ENCODE measurements at regions not wholly inside any gene's neighbourhood (a gene's known extent, or its start where the extent isn't known, plus 50 kb on each side); places are given as distances from the start of the nearest gene placed in this dataset.

DNA sequence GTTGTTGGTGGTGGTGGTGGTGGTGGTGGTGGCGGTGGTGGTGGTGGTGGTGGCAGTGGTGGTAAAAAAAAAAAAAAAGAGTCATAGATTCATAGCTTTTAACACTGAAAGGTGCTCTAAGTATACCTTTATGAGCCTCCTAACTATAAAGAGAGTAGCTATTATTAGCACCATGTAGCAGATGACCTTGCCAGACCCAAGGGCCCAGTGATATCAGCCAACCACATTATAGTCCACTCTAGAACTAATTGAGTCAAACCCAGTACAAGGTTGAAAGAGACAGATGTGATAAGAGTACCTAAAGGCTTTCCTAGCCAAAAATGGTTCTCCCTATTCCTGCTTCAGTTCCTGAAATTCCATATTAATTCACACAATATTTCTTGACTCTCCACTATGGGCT, 245.3 kb downstream of the HACE1 start:
- H3K4me3 ChIP-seq = no peak overlapping the region
- H3K4me1 ChIP-seq = peaks cover 11% of the 10 kb centered on the region
- TF ChIP-seq, protein P1, sequence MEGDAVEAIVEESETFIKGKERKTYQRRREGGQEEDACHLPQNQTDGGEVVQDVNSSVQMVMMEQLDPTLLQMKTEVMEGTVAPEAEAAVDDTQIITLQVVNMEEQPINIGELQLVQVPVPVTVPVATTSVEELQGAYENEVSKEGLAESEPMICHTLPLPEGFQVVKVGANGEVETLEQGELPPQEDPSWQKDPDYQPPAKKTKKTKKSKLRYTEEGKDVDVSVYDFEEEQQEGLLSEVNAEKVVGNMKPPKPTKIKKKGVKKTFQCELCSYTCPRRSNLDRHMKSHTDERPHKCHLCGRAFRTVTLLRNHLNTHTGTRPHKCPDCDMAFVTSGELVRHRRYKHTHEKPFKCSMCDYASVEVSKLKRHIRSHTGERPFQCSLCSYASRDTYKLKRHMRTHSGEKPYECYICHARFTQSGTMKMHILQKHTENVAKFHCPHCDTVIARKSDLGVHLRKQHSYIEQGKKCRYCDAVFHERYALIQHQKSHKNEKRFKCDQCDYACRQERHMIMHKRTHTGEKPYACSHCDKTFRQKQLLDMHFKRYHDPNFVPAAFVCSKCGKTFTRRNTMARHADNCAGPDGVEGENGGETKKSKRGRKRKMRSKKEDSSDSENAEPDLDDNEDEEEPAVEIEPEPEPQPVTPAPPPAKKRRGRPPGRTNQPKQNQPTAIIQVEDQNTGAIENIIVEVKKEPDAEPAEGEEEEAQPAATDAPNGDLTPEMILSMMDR (IDR thresholded peaks at IDR 0.05; ENCODE audit: borderline replicate concordance) = no peak
- DNase-seq = no peak
- no peak overlapping the region for H3K27ac ChIP-seq (replicated peaks)
- H3K36me3 ChIP-seq = no peaks in the 10 kb centered on the region
- H3K27me3 ChIP-seq (ENCODE audit: low read depth) = no peaks in the 10 kb centered on the region
- no peaks in the 10 kb centered on the region for H3K9me3 ChIP-seq (replicated peaks)
- intact Hi-C loops (cut with micrococcal nuclease) = no loop called here

DNA sequence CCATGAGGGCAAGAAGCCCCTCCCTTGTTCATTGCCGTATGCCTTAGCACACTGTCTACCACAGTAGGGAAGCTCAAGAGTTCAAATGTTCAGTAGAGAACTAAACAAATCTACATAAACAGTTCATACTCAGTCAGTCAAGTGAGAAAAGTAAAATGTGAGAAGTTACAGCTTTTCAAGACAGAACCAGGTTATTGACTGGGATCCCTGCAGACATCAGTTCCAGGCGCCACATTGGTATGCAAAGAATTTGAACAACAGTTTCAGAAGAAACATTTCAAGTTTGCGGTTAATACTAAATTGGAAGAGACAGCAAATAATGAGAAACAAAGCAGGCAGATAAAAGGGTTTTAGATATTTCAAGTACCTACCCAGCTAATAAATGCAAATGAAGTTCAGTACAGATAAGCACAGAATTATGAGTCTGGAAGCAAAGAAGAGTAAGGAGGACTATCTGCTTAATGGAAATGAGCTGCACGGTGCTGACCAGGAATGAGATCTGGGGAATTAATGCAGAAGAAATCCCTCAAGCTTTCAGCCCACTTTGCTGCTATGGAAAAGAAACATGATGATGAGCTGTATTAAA, 246.2 kb downstream of the HACE1 start:
- H3K27ac ChIP-seq (replicated peaks) = no peak overlapping the region
- DNase-seq = no peak
- H3K27me3 ChIP-seq (ENCODE audit: low read depth) = no peaks in the 10 kb centered on the region
- no peak overlapping the region for H3K4me3 ChIP-seq
- TF ChIP-seq, protein P1 (IDR thresholded peaks at IDR 0.05; ENCODE audit: borderline replicate concordance) = no peak
- intact Hi-C loops (cut with micrococcal nuclease) = no loop called here
- H3K9me3 ChIP-seq (replicated peaks) = no peaks in the 10 kb centered on the region
- H3K36me3 ChIP-seq = no peaks in the 10 kb centered on the region
- peaks cover 11% of the 10 kb centered on the region for H3K4me1 ChIP-seq

DNA sequence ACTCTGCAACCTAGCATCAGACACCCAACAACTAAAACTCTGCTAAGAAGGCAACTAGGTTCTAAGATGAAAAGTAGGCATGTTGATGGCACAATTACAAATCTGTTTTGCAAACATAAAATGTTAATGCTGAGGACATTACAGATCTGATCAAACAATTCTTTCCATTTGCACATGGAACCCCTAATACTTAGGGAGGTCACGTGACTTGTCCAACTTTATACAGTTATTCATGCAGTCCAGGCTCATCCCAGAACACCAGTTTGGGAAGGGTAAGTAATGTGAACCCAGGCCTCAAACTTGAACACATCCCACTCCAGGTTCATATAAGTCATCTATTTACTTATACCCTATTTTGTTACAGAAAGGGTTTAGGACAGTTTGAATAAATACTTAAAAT, 247.2 kb downstream of the HACE1 start:
- intact Hi-C loops (cut with micrococcal nuclease) = no loop called here
- no peaks in the 10 kb centered on the region for H3K9me3 ChIP-seq (replicated peaks)
- TF ChIP-seq, protein P1 (IDR thresholded peaks at IDR 0.05; ENCODE audit: borderline replicate concordance) = no peak

DNA sequence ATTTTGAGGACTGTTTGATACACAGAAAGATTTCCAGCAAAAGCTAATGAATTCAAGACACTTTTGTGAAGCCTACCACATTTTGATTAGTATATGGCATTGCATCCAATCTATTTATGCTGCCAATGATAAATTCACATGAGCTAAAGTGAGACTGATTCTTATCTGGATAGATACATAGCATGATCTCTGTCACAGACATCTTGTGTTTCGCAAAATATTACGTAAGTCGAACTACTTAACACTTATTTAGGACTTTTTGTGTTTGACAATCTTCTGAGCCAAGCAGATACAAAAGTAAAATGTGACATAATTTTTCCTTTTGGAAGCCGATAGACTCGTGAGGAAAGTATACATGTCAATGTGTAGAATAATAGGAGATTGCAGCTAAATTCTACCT, 251.6 kb downstream of the HACE1 start:
- no peak for DNase-seq
- intact Hi-C loops (cut with micrococcal nuclease) = no loop called here
- Histone ChIP-seq H3K27me3 (ENCODE audit: low read depth) (no peaks in the 10 kb centered on the region), H3K4me1 (peaks cover 1% of the 10 kb centered on the region), H3K9me3 (replicated peaks) (no peaks in the 10 kb centered on the region), H3K36me3 (no peaks in the 10 kb centered on the region), H3K4me3 (no peak overlapping the region), H3K27ac (replicated peaks) (no peak overlapping the region)
- TF ChIP-seq, protein P1 (IDR thresholded peaks at IDR 0.05; ENCODE audit: borderline replicate concordance) = no peak

More for the DNA sequence above, 247.2 kb downstream of the HACE1 start:
- H3K4me3 ChIP-seq = no peak overlapping the region
- H3K27me3 ChIP-seq (ENCODE audit: low read depth) = no peaks in the 10 kb centered on the region
- no peak for DNase-seq
- no peak overlapping the region for H3K27ac ChIP-seq (replicated peaks)
- H3K4me1 ChIP-seq = peaks cover 11% of the 10 kb centered on the region
- H3K36me3 ChIP-seq = no peaks in the 10 kb centered on the region

DNA sequence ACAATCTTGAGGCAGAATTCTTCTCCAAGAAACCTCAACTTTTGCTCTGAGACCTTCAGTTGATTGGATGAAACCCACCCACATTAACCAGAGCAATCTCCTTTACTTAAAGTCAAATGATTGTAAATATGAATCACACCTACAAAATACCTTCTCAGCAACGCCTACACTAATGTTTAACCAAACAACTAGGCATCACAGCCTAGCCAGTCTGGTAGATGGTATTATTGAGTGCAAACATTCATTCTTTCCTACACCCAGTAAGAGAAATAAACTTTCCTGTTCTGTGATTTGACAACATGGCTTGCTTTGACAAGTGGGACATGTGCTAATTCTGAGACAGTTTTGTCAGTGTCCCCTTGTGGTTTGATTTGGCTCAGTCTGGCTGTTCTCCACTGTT, 252.2 kb downstream of the HACE1 start:
- intact Hi-C loops (cut with micrococcal nuclease) = no loop called here
- Histone ChIP-seq H3K4me3 (no peak overlapping the region), H3K27ac (replicated peaks) (no peak overlapping the region), H3K9me3 (replicated peaks) (no peaks in the 10 kb centered on the region), H3K27me3 (ENCODE audit: low read depth) (no peaks in the 10 kb centered on the region), H3K4me1 (no peaks in the 10 kb centered on the region), H3K36me3 (no peaks in the 10 kb centered on the region)
- no peak for DNase-seq
- TF ChIP-seq, protein P1 (IDR thresholded peaks at IDR 0.05; ENCODE audit: borderline replicate concordance) = no peak

Data from left ventricle myocardium inferior (tissue), 1 donor.